ENCODE measurements at regions not wholly inside any gene's neighbourhood (a gene's known extent, or its start where the extent isn't known, plus 50 kb on each side); places are given as distances from the start of the nearest gene placed in this dataset.

- TF ChIP-seq CTCF (IDR thresholded peaks at IDR 0.05) (no peak), POLR2A (IDR thresholded peaks at IDR 0.05) (no peak)
These were observed 744.2 kb downstream of the MTRR start for GRCh38 chr5:8613078-8613685.
